ENCODE measurements at regions not wholly inside any gene's neighbourhood (a gene's known extent, or its start where the extent isn't known, plus 50 kb on each side); places are given as distances from the start of the nearest gene placed in this dataset.

GRCh38 chr18:1917569-1917968 is 653.7 kb downstream of the METTL4 start:
- DNase-seq (ENCODE audit: low read depth), result no peak
- TF ChIP-seq CTCF (conservative IDR thresholded peaks at IDR 0.05; ENCODE audit: low read depth, low read length), result no peak
- H3K4me3 ChIP-seq (ENCODE audit: low read depth, low read length), result no peak overlapping the region

GRCh38 chr18:1922066-1922465 is 649.2 kb downstream of the METTL4 start:
- H3K4me3 ChIP-seq (ENCODE audit: low read depth, low read length), result no peak overlapping the region
- no peak for DNase-seq (ENCODE audit: low read depth)
- no peak for TF ChIP-seq CTCF (conservative IDR thresholded peaks at IDR 0.05; ENCODE audit: low read depth, low read length)

DNA sequence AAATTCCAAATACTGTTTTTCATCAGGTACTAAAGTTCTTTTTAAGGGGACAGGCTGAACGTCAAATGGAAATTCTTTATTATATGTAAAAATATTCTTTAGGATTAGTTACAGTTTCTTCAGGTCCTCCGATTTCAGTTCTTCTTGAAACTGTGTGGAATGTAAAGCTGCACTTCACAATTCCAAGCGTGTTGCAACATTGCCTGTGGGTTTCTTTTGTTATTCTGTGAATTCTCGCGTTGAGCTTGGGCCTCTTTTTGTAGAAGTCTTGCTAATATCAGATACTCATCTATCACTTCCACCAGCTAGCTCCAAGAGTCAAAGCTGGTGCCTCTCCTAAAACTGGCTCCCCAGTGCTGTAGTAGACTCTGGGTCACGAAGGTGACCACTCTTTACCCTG is 642.6 kb downstream of the METTL4 start:
- no peak overlapping the region for H3K4me3 ChIP-seq (ENCODE audit: low read depth, low read length)
- DNase-seq (ENCODE audit: low read depth), result no peak
- TF ChIP-seq CTCF (conservative IDR thresholded peaks at IDR 0.05; ENCODE audit: low read depth, low read length), result no peak

- DNase-seq (ENCODE audit: low read depth), result no peak
- no peak overlapping the region for H3K4me3 ChIP-seq (ENCODE audit: low read depth, low read length)
- TF ChIP-seq CTCF (conservative IDR thresholded peaks at IDR 0.05; ENCODE audit: low read depth, low read length), result no peak
Measured at GRCh38 chr18:1929720-1930119, 641.6 kb downstream of the METTL4 start.

DNA sequence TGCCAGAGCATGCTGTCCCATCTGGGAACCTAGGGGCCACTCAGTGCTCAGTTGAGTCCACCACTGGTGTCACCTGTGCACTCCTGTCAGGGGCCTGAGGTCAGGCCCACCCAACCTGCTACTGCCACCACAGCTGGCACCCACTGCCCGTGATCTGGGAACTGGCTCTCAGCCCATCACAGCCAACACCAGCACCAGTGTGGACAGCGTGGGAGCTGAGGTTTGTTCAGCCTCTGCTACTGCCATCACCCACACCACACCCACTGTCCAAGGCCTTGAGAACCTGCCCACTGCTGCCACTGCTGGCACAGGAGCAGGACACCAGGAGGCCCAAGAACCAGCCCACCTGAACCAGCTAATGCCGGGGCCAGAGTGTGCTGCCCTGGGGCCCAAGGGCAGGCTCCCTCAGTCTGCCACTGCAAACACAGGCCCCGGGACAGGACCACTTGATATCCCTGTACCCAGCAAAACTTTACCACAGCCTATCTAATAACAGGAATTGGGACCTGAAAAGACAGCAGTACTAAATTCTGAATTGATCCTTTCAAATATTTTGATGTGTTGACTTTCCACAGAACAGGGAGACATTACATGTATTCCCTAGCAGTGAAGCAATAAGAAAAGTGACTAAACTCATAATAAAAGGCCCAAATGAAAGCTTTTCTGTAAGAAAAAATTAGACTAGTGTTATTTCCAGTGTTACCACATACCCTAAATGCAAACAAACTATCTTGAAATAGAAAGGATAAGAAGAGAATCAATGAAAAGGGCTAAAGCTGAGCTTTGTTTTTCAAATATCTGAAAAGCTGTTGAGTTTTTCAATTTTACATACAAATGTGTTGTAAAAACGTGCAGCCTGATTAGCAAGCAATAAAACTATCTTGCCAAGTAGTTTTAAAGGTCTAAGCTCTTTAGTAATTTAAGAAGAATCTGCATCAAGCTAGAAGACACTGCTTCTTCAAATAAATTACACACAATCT is 640.7 kb downstream of the METTL4 start:
- H3K4me3 ChIP-seq (ENCODE audit: low read depth, low read length), result no peak overlapping the region
- DNase-seq (ENCODE audit: low read depth), result no peak
- no peak for TF ChIP-seq CTCF (conservative IDR thresholded peaks at IDR 0.05; ENCODE audit: low read depth, low read length)

DNA sequence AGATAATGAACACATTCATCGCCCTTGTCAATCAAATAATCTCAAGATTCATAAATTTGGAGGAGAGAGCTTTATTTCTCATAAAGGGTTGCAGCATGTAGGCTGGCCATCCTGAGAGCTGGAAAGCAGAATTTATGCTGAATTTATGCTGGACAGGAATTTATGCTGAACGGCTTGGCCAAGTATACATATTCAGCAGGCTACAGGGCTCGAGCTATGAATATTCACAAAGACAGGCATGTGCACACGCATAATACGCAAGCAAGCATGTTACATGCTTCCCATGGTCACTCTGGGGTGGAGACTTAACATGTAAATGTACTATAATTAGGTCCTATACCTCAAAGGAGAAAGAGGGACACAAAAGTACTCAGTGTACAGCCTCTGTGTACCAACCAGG is 618.8 kb downstream of the METTL4 start:
- no peak overlapping the region for H3K4me3 ChIP-seq (ENCODE audit: low read depth, low read length)
- no peak for DNase-seq (ENCODE audit: low read depth)
- no peak for TF ChIP-seq CTCF (conservative IDR thresholded peaks at IDR 0.05; ENCODE audit: low read depth, low read length)

All from choroid plexus epithelial cell (primary cell).